Endothelial cell of umbilical vein (primary cell): ENCODE measurements at regions not wholly inside any gene's neighbourhood (a gene's known extent, or its start where the extent isn't known, plus 50 kb on each side); places are given as distances from the start of the nearest gene placed in this dataset.
A peak's percentile ranks its signal among the peaks of the same experiment; 100 is the strongest.

Source experiments
- BruUV-seq: library from RNA; stranded (reverse); fragments of 400-500 nt; replicated peaks from 2 replicates; lab custom pipeline; 2021; lab: Mats Ljungman, UMichigan
- CTCF ChIA-PET: fragments of 300-600, 350-600 bp; sonication (Branson Sonifier 250); formaldehyde crosslinking; loops from one replicate; lab custom pipeline; 2021; ENCODE audit warnings: antibody characterized with exemption, inconsistent platforms; lab: Charles Lee
- POLR2A ChIA-PET: fragments of 300-600, 350-600 bp; sonication (Branson Sonifier 250); formaldehyde crosslinking; loops from one replicate; lab custom pipeline; 2021; ENCODE audit warnings: antibody characterized with exemption, inconsistent platforms; lab: Charles Lee
- DNase-seq: peaks from one replicate; pipeline ENCODE4 v3.0.0-alpha.2; 2011; ENCODE audit warnings: low read depth, low spot score
- FAIRE-seq: peaks from 2 replicates; lab custom pipeline; 2011; peaks lifted over from hg19 to GRCh38; lab: Jason Lieb, UNC
- H2AFZ ChIP-seq: 2 replicates; pipeline ENCODE4 v1.6.0; 2012; ENCODE audit warnings: low read depth, low read length, control low read depth, inconsistent platforms
- H3K27ac ChIP-seq: 2 replicates; pipeline ENCODE4 v1.5.1; 2011; ENCODE audit warnings: low read depth, mild to moderate bottlenecking, control low read depth, low read length, moderate library complexity; ENCODE audit not compliant: insufficient read depth
- H3K27me3 ChIP-seq, 2 experiments: 2 replicates each; pipeline versions ENCODE4 v1.6.0 to v1.6.1; 2011; ENCODE audit warnings: low read length in 2 of 2, mixed read lengths in 1 of 2; ENCODE audit not compliant: control insufficient read depth in 2 of 2, insufficient read depth in 2 of 2
- H3K36me3 ChIP-seq, 2 experiments: 2 replicates in 1 of 2; 3 replicates in 1 of 2; pipeline ENCODE4 v1.5.1; 2011; ENCODE audit warnings: low read length in 2 of 2, mild to moderate bottlenecking in 1 of 2, moderate library complexity in 1 of 2; ENCODE audit not compliant: control insufficient read depth in 2 of 2, insufficient read depth in 2 of 2; ENCODE audit errors: extremely low read depth in 1 of 2
- H3K4me1 ChIP-seq: 3 replicates; pipeline ENCODE4 v1.5.1; 2011; ENCODE audit warnings: mild to moderate bottlenecking, low read length; ENCODE audit not compliant: control insufficient read depth, insufficient read depth; ENCODE audit errors: extremely low read depth
- H3K4me2 ChIP-seq: 2 replicates; pipeline ENCODE4 v1.6.1; 2011; ENCODE audit warnings: low read length, control low read depth, mixed read lengths; ENCODE audit not compliant: insufficient read depth
- H3K4me3 ChIP-seq, 3 experiments: fragments of 200-600 bp in 1 of 3; sonication (generic), shearing (Covaris generic) in 1 of 3; replicated peaks in 1 of 3; 2 replicates each; pipeline ENCODE4 v1.5.1; 2011 to 2016; ENCODE audit warnings: control low read depth in 3 of 3, low read length in 3 of 3, mild to moderate bottlenecking in 2 of 3, inconsistent platforms in 1 of 3, low read depth in 1 of 3, moderate library complexity in 1 of 3; ENCODE audit not compliant: insufficient read depth in 1 of 3
- H3K79me2 ChIP-seq: 2 replicates; pipeline ENCODE4 v1.6.0; 2012; ENCODE audit warnings: low read length, inconsistent platforms; ENCODE audit not compliant: control insufficient read depth, insufficient read depth
- H3K9ac ChIP-seq: replicated peaks from 2 replicates; pipeline ENCODE3; 2011; ENCODE audit warnings: low read length, control low read depth; ENCODE audit not compliant: insufficient read depth; ENCODE audit errors: extremely low read depth
- H3K9me1 ChIP-seq: replicated peaks from 3 replicates; pipeline ENCODE4 v1.6.0; 2011; ENCODE audit warnings: mild to moderate bottlenecking, low read length; ENCODE audit not compliant: control insufficient read depth, insufficient read depth; ENCODE audit errors: extremely low read depth
- H3K9me3 ChIP-seq: replicated peaks from 2 replicates; pipeline ENCODE4 v1.5.1; 2012; ENCODE audit warnings: low read length, inconsistent platforms; ENCODE audit not compliant: control insufficient read depth, insufficient read depth
- H4K20me1 ChIP-seq: replicated peaks from 2 replicates; pipeline ENCODE3; 2011; ENCODE audit warnings: mild to moderate bottlenecking, low read length; ENCODE audit not compliant: control insufficient read depth, insufficient read depth; ENCODE audit errors: extremely low read depth
- CTCF ChIP-seq, 2 donors: IDR thresholded peaks; 1 replicate in 1 of 2; 2 replicates in 1 of 2; pipeline ENCODE4 v1.5.1; 2011; ENCODE audit warnings: low read length in 2 of 2, mild to moderate bottlenecking in 2 of 2, moderate library complexity in 2 of 2, control low read depth in 1 of 2, inconsistent platforms in 1 of 2, low read depth in 1 of 2; ENCODE audit not compliant: insufficient read depth in 1 of 2; ENCODE audit errors: extremely low read depth in 1 of 2
- EZH2 ChIP-seq: IDR thresholded peaks from 2 replicates; pipeline ENCODE4 v1.6.1; 2012; ENCODE audit warnings: borderline replicate concordance, low read depth, mild to moderate bottlenecking, moderate library complexity, low read length, inconsistent platforms; ENCODE audit not compliant: severe bottlenecking
- FOS ChIP-seq: IDR thresholded peaks from 2 replicates; pipeline ENCODE4 v1.6.1; 2011; ENCODE audit warnings: mild to moderate bottlenecking, low read length, moderate library complexity, borderline replicate concordance; ENCODE audit not compliant: insufficient read depth
- GATA2 ChIP-seq: IDR thresholded peaks from 2 replicates; pipeline ENCODE4 v1.7.0; 2011; ENCODE audit warnings: low read depth, mild to moderate bottlenecking, moderate library complexity, mixed read lengths, low read length; ENCODE audit not compliant: insufficient read length, insufficient read depth
- JUN ChIP-seq: IDR thresholded peaks from 2 replicates; pipeline ENCODE4 v1.6.1; 2011; ENCODE audit warnings: borderline replicate concordance, low read depth; ENCODE audit not compliant: insufficient read length, insufficient read depth
- MAX ChIP-seq: IDR thresholded peaks from 2 replicates; pipeline ENCODE4 v1.6.1; 2011; ENCODE audit not compliant: insufficient read depth, insufficient read length
- MYC ChIP-seq: IDR thresholded peaks from one replicate; pipeline ENCODE4 v1.6.1; 2011; ENCODE audit warnings: mild to moderate bottlenecking, low read depth, low read length
- POLR2A ChIP-seq: IDR thresholded peaks from 2 replicates; pipeline ENCODE4 v1.6.1; 2012; ENCODE audit warnings: low read depth, mild to moderate bottlenecking, control low read depth, low read length
- POLR2AphosphoS5 ChIP-seq: IDR thresholded peaks from 2 replicates; pipeline ENCODE4 v1.6.1; 2012; ENCODE audit warnings: low read depth, mild to moderate bottlenecking, control low read depth, low read length, moderate library complexity; ENCODE audit not compliant: insufficient read depth
- dilution Hi-C: fragments of 300-500 bp; cut with MboI; formaldehyde crosslinking; loops from one replicate; pipeline ENCODE4 v1.15.0; 2019; ENCODE audit warnings: low sequenced_read_pairs; ENCODE audit not compliant: extremely low pct_ligation_motif_present
- intact Hi-C: fragments of 100-400 bp; cut with micrococcal nuclease; formaldehyde crosslinking; loops from one replicate; pipeline ENCODE4 v1.10.0; 2022

GRCh38 chr2:234615643-234616356, 118.9 kb upstream of the ARL4C start:
- POLR2A ChIA-PET, result no interaction called here
- Histone ChIP-seq H3K9me3 (no peaks in the 10 kb centered on the region), H3K79me2 (no peaks in the 10 kb centered on the region), H3K4me1 (peaks cover 13% of the 10 kb centered on the region), H3K9me1 (no peaks in the 10 kb centered on the region), H3K27ac (no peak overlapping the region), H3K27me3 (peaks cover 36 to 50% of the 10 kb centered on the region in 2 experiments), H3K4me3 (no peak overlapping the region), H2AFZ (no peak overlapping the region), H4K20me1 (no peaks in the 10 kb centered on the region), H3K9ac (no peak overlapping the region), H3K4me2 (no peak overlapping the region), H3K36me3 (no peaks in the 10 kb centered on the region)
- TF ChIP-seq FOS, result no peak
- TF ChIP-seq GATA2, result no peak
- TF ChIP-seq POLR2A, result no peak
- no peak for TF ChIP-seq EZH2
- no peak for TF ChIP-seq MAX
- FAIRE-seq, result no peak
- CTCF ChIA-PET, result interaction anchor here (0.6 to 1.6 kb wide), 3 partner anchors 64 to 541 kb away, joined by 3 read pairs; no protein-coding TSS in a partner anchor
- intact Hi-C loops, result no loop called here
- dilution Hi-C loops, result no loop called here
- BruUV-seq, result no TSS peak
- no peak for DNase-seq

GRCh38 chr2:234611209-234611608, 114.3 kb upstream of the ARL4C start:
- H3K4me1 ChIP-seq, result no peaks in the 10 kb centered on the region
- H3K9me3 ChIP-seq, result no peaks in the 10 kb centered on the region
- FAIRE-seq, result no peak
- BruUV-seq, result no TSS peak
- POLR2A ChIA-PET, result no interaction called here
- H3K4me2 ChIP-seq, result no peak overlapping the region
- H3K4me3 ChIP-seq, result no peak overlapping the region
- no peaks in the 10 kb centered on the region for H4K20me1 ChIP-seq
- no peaks in the 10 kb centered on the region for H3K36me3 ChIP-seq
- DNase-seq, result no peak
- dilution Hi-C loops, result no loop called here
- intact Hi-C loops, result no loop called here
- CTCF ChIA-PET, result interaction anchor here (0.6 to 2.4 kb wide), 13 partner anchors 10 to 771 kb away, joined by 3 to 16 read pairs (median 4); no protein-coding TSS in a partner anchor
- H3K9me1 ChIP-seq, result no peaks in the 10 kb centered on the region
- H3K9ac ChIP-seq, result no peak overlapping the region
- peaks cover 23 to 35% of the 10 kb centered on the region in 2 experiments for H3K27me3 ChIP-seq
- no peak overlapping the region for H2AFZ ChIP-seq
- no peak overlapping the region for H3K27ac ChIP-seq
- H3K79me2 ChIP-seq, result no peaks in the 10 kb centered on the region
- no peak for TF ChIP-seq FOS
- no peak for TF ChIP-seq JUN
- TF ChIP-seq MAX, result no peak
- TF ChIP-seq MYC, result no peak
- TF ChIP-seq CTCF (IDR thresholded peaks at IDR 0.05; ENCODE audit: extremely low read depth in 1 of 2, insufficient read depth in 1 of 2, low read depth in 1 of 2, low read length in 2 of 2), result peak; percentile 33 to 39
- TF ChIP-seq GATA2, result no peak
- TF ChIP-seq POLR2A, result no peak
- no peak for TF ChIP-seq POLR2AphosphoS5
- no peak for TF ChIP-seq EZH2
